IMR-90 (cell line): ENCODE measurements at regions not wholly inside any gene's neighbourhood (a gene's known extent, or its start where the extent isn't known, plus 50 kb on each side); places are given as distances from the start of the nearest gene placed in this dataset.

Source experiments
- ATAC-seq: fragments of 200-7000 bp; cut with Tn5 transposase; 2 replicates; pipeline ENCODE4 v1.9.1; 2020; ENCODE audit warnings: low read depth, mild to moderate bottlenecking, moderate library complexity
- BruUV-seq: library from RNA; stranded (reverse); fragments of 400-500 nt; replicated peaks from 2 replicates; lab custom pipeline; 2021; lab: Mats Ljungman, UMichigan
- CTCF ChIA-PET: fragments of 300-600 bp; formaldehyde crosslinking; extraction: SDS; loops from one replicate; lab custom pipeline; 2021; ENCODE audit warnings: antibody characterized with exemption; lab: Yijun Ruan, JAX
- POLR2A ChIA-PET: fragments of 300-600 bp; sonication (Branson Sonifier 250); formaldehyde crosslinking; loops from one replicate; lab custom pipeline; 2022; ENCODE audit warnings: antibody characterized with exemption; ENCODE audit not compliant: unreplicated experiment; lab: Charles Lee
- DNase-seq: peaks from one replicate; pipeline ENCODE4 v3.0.0; 2013
- H2AFZ ChIP-seq: replicated peaks from 2 replicates; pipeline ENCODE3; 2013; ENCODE audit warnings: low read length, mild to moderate bottlenecking; ENCODE audit not compliant: poor library complexity
- H2AK5ac ChIP-seq: 2 replicates; pipeline ENCODE4 v1.6.1; 2013; ENCODE audit warnings: low read depth, low read length, inconsistent platforms
- H2AK9ac ChIP-seq: replicated peaks from 2 replicates; pipeline ENCODE3; 2013; ENCODE audit warnings: mild to moderate bottlenecking, low read depth, low read length, moderate library complexity; ENCODE audit not compliant: poor library complexity
- H2BK120ac ChIP-seq: 2 replicates; pipeline ENCODE4 v1.6.1; 2013; ENCODE audit warnings: low read depth, low read length, inconsistent platforms
- H2BK15ac ChIP-seq: 3 replicates; pipeline ENCODE4 v1.6.1; 2013; ENCODE audit warnings: low read depth, low read length, inconsistent platforms
- H2BK20ac ChIP-seq: 2 replicates; pipeline ENCODE4 v1.6.1; 2013; ENCODE audit warnings: low read depth, mild to moderate bottlenecking, inconsistent platforms, low read length, moderate library complexity
- H2BK5ac ChIP-seq: 2 replicates; pipeline ENCODE4 v1.6.1; 2013; ENCODE audit warnings: mild to moderate bottlenecking, low read depth, low read length, inconsistent platforms; ENCODE audit not compliant: poor library complexity, severe bottlenecking
- H3K14ac ChIP-seq: replicated peaks from 2 replicates; pipeline ENCODE4 v1.6.1; 2013; ENCODE audit warnings: low read depth, low read length, inconsistent platforms
- H3K18ac ChIP-seq: 2 replicates; pipeline ENCODE4 v1.6.1; 2013; ENCODE audit warnings: low read depth, low read length, control low read depth
- H3K23ac ChIP-seq: 2 replicates; pipeline ENCODE4 v1.6.1; 2013; ENCODE audit warnings: low read depth, low read length, inconsistent platforms
- H3K27ac ChIP-seq: 2 replicates; pipeline ENCODE4 v1.5.1; 2013; ENCODE audit warnings: mild to moderate bottlenecking, control low read depth, low read length; ENCODE audit not compliant: insufficient read depth
- H3K27me3 ChIP-seq: 2 replicates; pipeline ENCODE4 v1.6.1; 2013; ENCODE audit warnings: low read length; ENCODE audit not compliant: control insufficient read depth, insufficient read depth
- H3K36me3 ChIP-seq: 2 replicates; pipeline ENCODE4 v1.6.1; 2013; ENCODE audit warnings: low read length, mixed read lengths; ENCODE audit not compliant: control insufficient read depth, insufficient read depth
- H3K4ac ChIP-seq: 2 replicates; pipeline ENCODE4 v1.6.1; 2013; ENCODE audit warnings: low read depth, low read length, inconsistent platforms
- H3K4me1 ChIP-seq: 2 replicates; pipeline ENCODE4 v1.6.1; 2013; ENCODE audit warnings: low read length, mixed read lengths; ENCODE audit not compliant: control insufficient read depth, insufficient read depth
- H3K4me2 ChIP-seq: 2 replicates; pipeline ENCODE4 v1.6.1; 2013; ENCODE audit warnings: low read depth, mild to moderate bottlenecking, control low read depth, low read length, moderate library complexity
- H3K4me3 ChIP-seq: 2 replicates; pipeline ENCODE4 v1.5.1; 2013; ENCODE audit warnings: low read depth, mild to moderate bottlenecking, control low read depth, low read length, moderate library complexity; ENCODE audit not compliant: insufficient read depth
- H3K56ac ChIP-seq: 2 replicates; pipeline ENCODE4 v1.6.1; 2013; ENCODE audit warnings: low read length, inconsistent platforms; ENCODE audit not compliant: insufficient read depth; ENCODE audit errors: extremely low read depth
- H3K79me1 ChIP-seq, 2 experiments: 2 replicates each; pipeline ENCODE4 v1.6.1; 2013; ENCODE audit warnings: low read length in 2 of 2, inconsistent platforms in 1 of 2, low read depth in 1 of 2
- H3K9ac ChIP-seq: 2 replicates; pipeline ENCODE4 v1.6.1; 2013; ENCODE audit warnings: low read depth, low read length, control low read depth
- H3K9me1 ChIP-seq: 2 replicates; pipeline ENCODE4 v1.6.1; 2013; ENCODE audit warnings: low read length, inconsistent platforms; ENCODE audit not compliant: insufficient read depth
- H3K9me3 ChIP-seq: 2 replicates; pipeline ENCODE4 v1.6.1; 2013; ENCODE audit warnings: low read length; ENCODE audit not compliant: control insufficient read depth, insufficient read depth
- H4K20me1 ChIP-seq: 2 replicates; pipeline ENCODE4 v1.6.1; 2013; ENCODE audit warnings: low read length, inconsistent platforms; ENCODE audit not compliant: insufficient read depth
- H4K5ac ChIP-seq: 2 replicates; pipeline ENCODE4 v1.6.1; 2013; ENCODE audit warnings: mild to moderate bottlenecking, low read depth, low read length, control low read depth
- H4K8ac ChIP-seq, 2 experiments: 2 replicates each; pipeline ENCODE4 v1.6.1; 2013; ENCODE audit warnings: low read depth in 2 of 2, low read length in 2 of 2, control low read depth in 1 of 2, inconsistent platforms in 1 of 2
- H4K91ac ChIP-seq: 2 replicates; pipeline ENCODE4 v1.6.1; 2013; ENCODE audit warnings: low read depth, low read length, inconsistent platforms; ENCODE audit not compliant: insufficient read depth
- BHLHE40 ChIP-seq: fragments of 150-350 bp; IDR thresholded peaks from 2 replicates; pipeline ENCODE4 v1.6.1; 2016; ENCODE audit warnings: mild to moderate bottlenecking, low read depth, low read length
- CEBPB ChIP-seq: IDR thresholded peaks from 2 replicates; pipeline ENCODE4 v1.6.1; 2012; ENCODE audit warnings: low read depth, low read length, improper control_type of control experiment
- CHD1 ChIP-seq: IDR thresholded peaks from 2 replicates; pipeline ENCODE4 v1.6.1; 2012; ENCODE audit warnings: low read depth, low read length, improper control_type of control experiment
- FOS ChIP-seq: fragments of 150-350 bp; IDR thresholded peaks from 2 replicates; pipeline ENCODE4 v1.6.1; 2016; ENCODE audit warnings: low read depth, low read length
- MAFK ChIP-seq: IDR thresholded peaks from 2 replicates; pipeline ENCODE4 v1.6.1; 2012; ENCODE audit warnings: low read depth, low read length, improper control_type of control experiment
- MAZ ChIP-seq: IDR thresholded peaks from 2 replicates; pipeline ENCODE4 v1.6.1; 2012; ENCODE audit warnings: low read depth, mild to moderate bottlenecking, low read length, improper control_type of control experiment, moderate library complexity, borderline replicate concordance
- MXI1 ChIP-seq: IDR thresholded peaks from 2 replicates; pipeline ENCODE4 v1.6.1; 2012; ENCODE audit warnings: low read depth, mild to moderate bottlenecking, low read length, moderate library complexity, borderline replicate concordance
- NFE2L2 ChIP-seq: fragments of 150-350 bp; IDR thresholded peaks from 2 replicates; pipeline ENCODE4 v1.6.1; 2016; ENCODE audit warnings: low read depth, mild to moderate bottlenecking, low read length
- POLR2A ChIP-seq: IDR thresholded peaks from 2 replicates; pipeline ENCODE4 v1.6.1; 2012; ENCODE audit warnings: mild to moderate bottlenecking, low read depth, low read length
- RAD21 ChIP-seq: IDR thresholded peaks from 2 replicates; pipeline ENCODE4 v1.6.1; 2012; ENCODE audit warnings: low read length, improper control_type of control experiment
- RCOR1 ChIP-seq: IDR thresholded peaks from 2 replicates; pipeline ENCODE4 v1.6.1; 2012; ENCODE audit warnings: mild to moderate bottlenecking, low read length, improper control_type of control experiment; ENCODE audit not compliant: insufficient replicate concordance
- RFX5 ChIP-seq: IDR thresholded peaks from 2 replicates; pipeline ENCODE4 v1.8.0; 2012; ENCODE audit warnings: low read depth, mild to moderate bottlenecking, low read length, moderate library complexity
- SMC3 ChIP-seq: fragments of 150-350 bp; IDR thresholded peaks from 2 replicates; pipeline ENCODE4 v1.6.1; 2016; ENCODE audit warnings: low read depth, mild to moderate bottlenecking, antibody characterized with exemption, low read length, moderate library complexity
- WGBS, 2 experiments: methylation state at CpG; one replicate each; pipeline versions ENCODE4 v1.1.5 to v1.1.7; 2013; ENCODE audit warnings: missing lambda C conversion rate in 2 of 2; ENCODE audit not compliant: insufficient read length in 1 of 2; ENCODE audit errors: extremely low coverage in 2 of 2; 5-methylcytosine and 5-hydroxymethylcytosine counted together
- dilution Hi-C: fragments of 300-500 bp; cut with HindIII; formaldehyde crosslinking; loops from one replicate; pipeline ENCODE4 v1.14.3; 2018; ENCODE audit warnings: low sequenced_read_pairs; ENCODE audit not compliant: unreplicated experiment
- in situ Hi-C: fragments of 300-500 bp; cut with MboI; formaldehyde crosslinking; loops from 3 replicates; pipeline ENCODE4 v1.14.3; 2019; ENCODE audit warnings: low sequenced_read_pairs, inconsistent platforms, mixed read lengths
- intact Hi-C: fragments of 100-400 bp; cut with micrococcal nuclease; formaldehyde crosslinking; loops from 2 replicates; pipeline ENCODE4 v1.10.0; 2022
- TF ChIP-seq, protein P1 (sequence below): fragments of 150-350 bp; IDR thresholded peaks from 2 replicates; pipeline ENCODE4 v1.6.1; 2016; ENCODE audit warnings: low read depth, mild to moderate bottlenecking, low read length, moderate library complexity, borderline replicate concordance
- TF ChIP-seq, protein P2 (sequence below): fragments of 150-350 bp; IDR thresholded peaks from 2 replicates; pipeline ENCODE4 v1.6.1; 2017; ENCODE audit warnings: mild to moderate bottlenecking, antibody characterized with exemption, low read length, low read depth

DNA sequence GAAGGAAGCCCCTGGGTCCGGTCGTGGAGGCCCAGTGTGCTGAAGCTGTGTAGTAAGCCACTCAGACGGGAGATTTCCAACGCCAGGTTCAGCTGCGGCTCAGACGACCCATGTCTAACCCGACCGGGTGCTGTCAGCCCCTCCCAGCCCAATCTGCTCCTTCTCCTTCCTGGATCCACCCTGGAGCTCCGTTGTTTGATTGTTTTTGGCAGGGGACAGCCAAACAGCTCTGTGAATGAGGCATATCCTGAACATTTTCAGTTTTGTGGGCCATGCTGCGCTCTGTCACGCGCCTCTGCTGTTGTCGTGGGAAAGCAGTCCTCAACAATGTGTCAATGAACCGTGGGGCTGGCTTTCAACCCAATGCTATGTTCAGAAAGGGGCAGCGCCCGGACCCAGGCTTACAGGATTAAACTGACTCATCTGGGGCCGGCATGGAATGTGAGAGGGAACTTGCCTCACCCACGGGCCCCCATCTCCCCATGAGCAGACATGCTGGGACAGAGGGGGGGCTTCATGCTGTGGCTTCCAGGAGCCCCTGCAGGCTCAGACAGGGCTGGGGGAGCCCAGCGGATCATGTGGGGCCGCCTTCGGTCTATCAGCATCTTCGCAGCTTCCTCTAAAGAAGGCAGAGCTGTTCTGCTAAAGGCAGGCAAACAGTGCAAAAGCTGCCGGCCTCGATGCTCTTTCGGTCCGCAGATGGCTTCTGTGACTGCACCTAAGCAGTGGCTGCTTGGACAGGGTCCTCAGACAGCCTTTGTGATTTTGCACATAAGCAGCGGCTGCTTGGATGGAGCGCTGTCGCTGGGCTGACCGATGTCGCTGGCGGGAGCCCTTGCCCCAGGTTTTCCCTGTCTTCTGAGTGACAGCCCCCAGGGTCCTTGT is 101.7 kb downstream of the RIPK4 start:
- 71% methylated on average over 15 of the region's 32 CpGs; no CpG with 5 or more reads in 1 of the 2 experiments for WGBS, 2 experiments
- Histone ChIP-seq H2BK120ac (0 out of 2 replicates have a peak overlapping the region, but pooled peaks have one; percentile 3), H4K20me1 (no peaks in the 10 kb centered on the region), H3K27ac (no peak overlapping the region), H3K9ac (no peak overlapping the region), H3K23ac (no peak overlapping the region), H3K27me3 (peaks cover 3% of the 10 kb centered on the region; the same call in 1 of the 2 replicates), H3K4ac (0 out of 2 replicates have a peak overlapping the region, but pooled peaks have one; percentile 25), H3K56ac (no peak overlapping the region), H3K4me1 (peaks cover 11% of the 10 kb centered on the region), H3K18ac (no peak overlapping the region), H3K9me3 (no peaks in the 10 kb centered on the region), H3K9me1 (peaks cover 3% of the 10 kb centered on the region; the same call in 1 of the 2 replicates), H3K4me2 (0 out of 2 replicates have a peak overlapping the region, but pooled peaks have one; percentile 10), H2BK20ac (peak overlapping the region; percentile 45; the same call in 1 of the 2 replicates), H2AK5ac (no peak overlapping the region), H4K5ac (no peak overlapping the region), H3K4me3 (no peak overlapping the region), H3K14ac (no peak overlapping the region; the same call in 1 of the 2 replicates), H2AFZ (peak overlapping the region; percentile 81), H2BK15ac (no peak overlapping the region), H3K36me3 (no peaks in the 10 kb centered on the region), H2BK5ac (no peak overlapping the region), H4K91ac (no peak overlapping the region), H4K8ac (no peak overlapping the region; a peak in 1 of 4 replicates), H3K79me1 (no peaks in the 10 kb centered on the region), H2AK9ac (no peak overlapping the region)
- intact Hi-C loops (no loop called here), dilution Hi-C loops (no loop called here), in situ Hi-C loops (no loop called here)
- ChIA-PET CTCF (no interaction called here), POLR2A (no interaction called here)
- no TSS peak for BruUV-seq
- ATAC-seq (peak; percentile 77), DNase-seq (peak; percentile 67)
- TF ChIP-seq, protein P1, sequence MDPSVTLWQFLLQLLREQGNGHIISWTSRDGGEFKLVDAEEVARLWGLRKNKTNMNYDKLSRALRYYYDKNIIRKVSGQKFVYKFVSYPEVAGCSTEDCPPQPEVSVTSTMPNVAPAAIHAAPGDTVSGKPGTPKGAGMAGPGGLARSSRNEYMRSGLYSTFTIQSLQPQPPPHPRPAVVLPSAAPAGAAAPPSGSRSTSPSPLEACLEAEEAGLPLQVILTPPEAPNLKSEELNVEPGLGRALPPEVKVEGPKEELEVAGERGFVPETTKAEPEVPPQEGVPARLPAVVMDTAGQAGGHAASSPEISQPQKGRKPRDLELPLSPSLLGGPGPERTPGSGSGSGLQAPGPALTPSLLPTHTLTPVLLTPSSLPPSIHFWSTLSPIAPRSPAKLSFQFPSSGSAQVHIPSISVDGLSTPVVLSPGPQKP: no peak
- peak; percentile 6; the same call in 1 of the 2 replicates for TF ChIP-seq BHLHE40
- TF ChIP-seq NFE2L2: no peak
- no peak for TF ChIP-seq MAFK
- no peak; the same call in none of the 2 replicates for TF ChIP-seq SMC3
- 0 out of 2 replicates have a peak, but pooled peaks have one; percentile 35 for TF ChIP-seq MXI1
- TF ChIP-seq RFX5: no peak
- peak; percentile 46 for TF ChIP-seq MAZ
- TF ChIP-seq FOS: peak; percentile 38; the same call in 1 of the 2 replicates
- no peak for TF ChIP-seq CEBPB
- TF ChIP-seq POLR2A: no peak
- no peak for TF ChIP-seq CHD1
- TF ChIP-seq, protein P2, sequence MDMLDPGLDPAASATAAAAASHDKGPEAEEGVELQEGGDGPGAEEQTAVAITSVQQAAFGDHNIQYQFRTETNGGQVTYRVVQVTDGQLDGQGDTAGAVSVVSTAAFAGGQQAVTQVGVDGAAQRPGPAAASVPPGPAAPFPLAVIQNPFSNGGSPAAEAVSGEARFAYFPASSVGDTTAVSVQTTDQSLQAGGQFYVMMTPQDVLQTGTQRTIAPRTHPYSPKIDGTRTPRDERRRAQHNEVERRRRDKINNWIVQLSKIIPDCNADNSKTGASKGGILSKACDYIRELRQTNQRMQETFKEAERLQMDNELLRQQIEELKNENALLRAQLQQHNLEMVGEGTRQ: no peak
- TF ChIP-seq RAD21: no peak
- TF ChIP-seq RCOR1: no peak
